Inflammatory macrophage treated with lipopolysaccharide for 4 hours (primary cell): ENCODE measurements at regions not wholly inside any gene's neighbourhood (a gene's known extent, or its start where the extent isn't known, plus 50 kb on each side); places are given as distances from the start of the nearest gene placed in this dataset.
"Not testable (repeated sequence)": the region's sequence is repeated elsewhere in the genome, so short reads cannot be mapped to it uniquely, and the experiment has no call there.

Source experiments
- DNase-seq: peaks from one replicate; pipeline ENCODE4 v3.0.0-alpha.2; 2020

DNA sequence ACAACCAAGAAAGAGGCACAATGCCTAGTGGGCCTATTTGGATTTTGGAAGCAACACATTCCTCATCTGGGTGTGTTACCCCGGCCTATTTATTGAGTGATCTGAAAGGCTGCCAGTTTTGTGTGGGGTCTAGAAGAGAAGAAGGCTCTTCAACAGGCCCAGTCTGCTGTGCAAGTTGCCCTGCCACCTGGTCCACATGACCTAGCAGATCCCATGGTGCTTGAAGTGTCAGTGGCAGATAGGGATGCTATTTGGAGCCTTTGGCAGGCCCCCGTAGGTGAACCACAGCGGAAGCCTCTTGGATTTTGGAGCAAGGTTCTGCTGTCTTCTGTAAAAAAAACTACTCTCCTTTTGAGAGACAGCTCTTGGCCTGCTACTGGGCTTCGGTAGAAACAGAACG is 820.1 kb downstream of the TMTC2 start:
- no peak for DNase-seq

DNA sequence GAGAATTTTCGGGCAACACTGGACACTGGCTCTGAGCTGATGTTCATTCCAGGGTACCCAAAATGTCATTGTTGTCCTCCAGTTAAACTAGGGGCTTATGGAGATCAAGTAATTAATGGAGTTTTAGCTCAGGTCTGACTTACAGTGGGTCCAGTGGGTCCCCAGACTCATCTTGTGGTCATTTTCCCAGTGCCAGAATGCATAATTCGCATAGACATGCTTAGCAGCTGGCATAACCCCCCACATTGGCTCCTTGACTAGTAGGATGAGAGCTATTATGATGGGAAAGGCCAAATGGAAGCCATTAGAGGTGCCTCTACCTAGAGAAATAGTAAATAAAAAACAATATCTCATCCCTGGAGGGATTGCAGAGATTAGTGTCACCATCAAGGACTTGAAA is 818.9 kb downstream of the TMTC2 start:
- DNase-seq: no peak

DNA sequence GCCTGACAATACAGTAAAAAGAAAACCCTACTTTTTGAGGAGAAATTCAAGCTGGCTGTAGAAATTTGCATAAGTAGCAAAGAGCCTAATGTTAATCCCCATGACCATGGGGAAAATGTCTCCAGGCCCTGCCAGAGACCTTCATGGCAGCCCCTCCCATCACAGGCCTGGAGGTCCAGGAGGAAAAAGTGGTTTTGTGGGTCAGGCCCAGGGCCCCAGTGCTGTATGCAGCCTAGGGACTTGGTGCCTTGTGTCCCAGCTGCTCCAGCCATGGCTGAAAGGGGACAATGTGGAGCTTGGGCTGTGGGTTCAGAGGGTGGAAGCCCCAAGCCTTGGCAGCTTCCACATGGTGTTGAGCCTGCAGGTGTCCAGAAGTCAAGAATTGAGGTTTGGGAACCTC is 813.2 kb downstream of the TMTC2 start:
- DNase-seq: not testable (repeated sequence)

DNA sequence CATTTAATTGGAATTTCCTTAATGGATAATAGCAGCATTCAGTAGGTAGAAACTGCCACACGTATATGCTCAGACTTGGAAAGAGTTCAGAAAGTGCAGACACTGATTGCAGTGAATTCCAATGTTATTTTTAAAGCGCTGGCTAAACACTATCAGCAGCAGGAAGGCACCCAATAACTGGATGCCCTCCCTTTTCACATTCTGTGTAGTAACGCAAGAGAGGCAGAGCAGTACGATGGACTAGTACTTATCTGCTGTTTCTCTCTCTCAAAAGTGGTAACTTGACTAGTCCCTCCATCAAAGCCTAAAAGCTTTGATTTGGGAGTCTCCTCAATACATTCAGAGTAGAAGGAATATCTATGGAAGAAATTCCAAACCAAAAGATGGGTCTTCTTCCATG is 791.0 kb downstream of the TMTC2 start:
- DNase-seq: no peak

DNA sequence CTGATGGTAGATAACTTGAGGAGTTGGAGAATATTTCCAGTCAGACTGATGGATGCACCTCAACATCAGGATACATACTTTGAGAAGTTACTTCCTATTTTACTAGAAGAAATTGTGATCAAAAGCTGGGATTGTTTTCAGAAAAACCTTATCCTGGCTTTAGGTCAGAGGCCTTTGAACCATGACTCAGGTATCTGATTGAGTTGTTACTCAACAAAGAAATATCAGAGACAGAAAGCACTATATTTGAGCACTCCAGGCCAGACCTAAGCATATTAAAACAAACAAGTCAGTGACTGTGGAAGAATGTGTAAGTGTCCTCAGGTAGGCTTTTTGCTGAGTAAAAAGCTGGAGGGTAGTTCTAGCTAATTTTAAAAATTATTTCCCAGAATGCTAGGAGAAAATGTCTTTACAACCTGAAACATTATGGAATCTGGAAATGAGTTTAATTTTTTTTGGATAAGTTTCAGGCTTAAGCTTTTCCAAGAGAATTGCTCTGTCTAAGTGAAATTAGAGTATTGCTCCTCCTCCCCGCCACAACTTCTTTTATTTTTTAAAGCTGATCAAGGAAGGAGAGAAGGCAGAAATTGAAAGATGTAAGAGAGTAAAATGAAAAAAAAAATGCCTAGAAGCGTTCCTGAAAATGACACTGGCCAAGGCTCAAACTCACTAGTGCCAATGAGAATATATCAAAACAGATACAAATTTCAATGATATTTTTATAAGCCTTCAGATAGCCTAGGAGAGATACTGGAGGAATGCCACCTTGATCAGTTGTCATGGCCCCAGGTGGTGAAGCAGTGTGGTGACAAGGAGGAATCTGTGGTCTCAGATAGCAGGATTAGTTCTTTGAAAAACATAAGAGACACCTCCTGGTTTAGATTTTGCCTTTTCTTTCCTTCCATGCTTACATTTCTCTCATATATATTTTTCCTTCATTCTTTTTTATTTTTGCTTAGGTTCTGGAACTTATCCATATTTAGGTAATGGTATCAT is 790.3 kb downstream of the TMTC2 start:
- no peak for DNase-seq

DNA sequence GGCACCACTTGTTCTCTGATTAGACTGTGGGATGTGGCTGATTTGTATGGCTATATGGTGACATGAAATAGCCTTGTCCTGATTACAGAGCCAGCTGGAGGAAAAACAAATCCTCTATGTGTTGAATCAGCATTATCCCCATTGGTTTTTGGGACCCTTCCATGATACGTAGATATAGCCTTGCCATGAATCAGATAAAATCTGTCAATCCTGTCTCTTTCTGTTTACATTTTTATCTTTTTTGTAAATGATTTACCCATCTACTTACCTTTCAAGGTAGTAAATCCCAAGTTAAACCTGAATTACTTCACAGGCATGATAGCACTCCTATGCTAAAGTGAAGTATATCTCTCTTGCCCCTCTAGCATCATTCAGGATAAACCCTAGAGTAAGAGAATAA is 789.3 kb downstream of the TMTC2 start:
- no peak for DNase-seq

DNA sequence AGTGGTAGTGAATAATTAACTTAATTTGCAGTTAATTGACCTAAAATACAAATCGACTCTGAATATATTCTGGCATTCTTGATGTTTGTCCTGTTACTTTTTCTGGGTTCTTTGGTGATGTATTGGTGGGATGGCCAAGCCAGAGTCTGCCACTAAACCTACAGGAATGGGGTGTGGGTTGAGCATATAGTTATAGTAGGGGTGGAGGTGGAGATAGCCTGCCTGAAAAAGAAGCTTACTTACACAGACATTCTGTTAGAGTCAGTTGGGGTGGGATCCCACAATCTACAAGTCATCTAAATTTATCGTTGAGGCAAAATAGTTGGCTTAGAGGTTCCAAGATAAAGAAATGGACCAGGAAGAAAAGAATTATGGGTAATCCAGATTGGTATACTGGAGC is 787.7 kb downstream of the TMTC2 start:
- no peak for DNase-seq

DNA sequence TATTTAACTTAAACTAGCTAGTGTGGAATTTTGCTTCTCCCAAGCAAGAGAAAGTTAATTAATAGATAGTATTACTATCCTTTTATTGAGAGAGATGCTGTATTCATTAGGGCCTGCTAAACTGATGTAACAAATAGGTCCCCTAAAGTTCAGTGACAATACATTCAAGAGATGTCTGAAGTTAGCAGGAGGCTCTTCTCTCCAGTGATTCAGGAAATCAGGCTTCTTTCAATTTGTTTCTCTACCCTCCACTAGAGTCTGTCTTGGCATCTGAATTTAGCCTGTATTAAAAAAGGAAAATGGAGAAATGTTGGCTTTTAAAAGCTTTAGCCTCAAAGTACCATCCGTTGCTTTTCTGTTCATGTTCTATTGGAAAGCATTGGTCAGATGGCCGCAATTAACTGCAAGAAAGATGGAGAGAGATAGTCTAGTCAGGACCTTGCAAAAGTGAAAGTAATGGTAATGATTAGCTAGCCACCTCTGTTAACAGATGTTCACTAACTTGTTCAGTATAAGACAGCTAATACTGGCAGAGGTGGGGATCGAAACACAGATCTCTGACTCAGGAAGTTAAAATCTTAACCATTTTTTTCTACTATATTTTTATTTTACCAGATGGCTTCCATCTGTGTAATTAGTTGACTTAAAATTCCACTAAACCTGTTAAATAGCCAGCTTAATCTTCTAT is 786.8 kb downstream of the TMTC2 start:
- DNase-seq: no peak

DNA sequence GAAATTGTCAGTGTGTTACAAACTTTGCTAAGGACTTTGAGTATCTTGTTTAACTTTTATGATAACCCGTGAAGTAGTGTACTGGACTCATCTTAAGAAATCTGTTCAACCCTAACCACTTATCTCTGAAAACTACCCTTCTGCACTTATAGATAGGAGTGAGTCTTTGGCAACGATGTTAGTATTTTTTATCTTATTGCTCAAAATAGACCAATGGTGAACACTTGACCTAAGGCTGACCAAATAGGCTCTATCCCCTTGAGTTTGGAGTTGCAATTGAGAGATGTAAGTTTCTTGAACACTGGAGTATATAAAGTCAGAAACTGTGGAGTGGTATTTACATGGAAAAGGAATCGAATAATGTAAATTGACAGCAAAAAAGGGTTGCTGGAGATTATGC is 786.1 kb downstream of the TMTC2 start:
- no peak for DNase-seq

DNA sequence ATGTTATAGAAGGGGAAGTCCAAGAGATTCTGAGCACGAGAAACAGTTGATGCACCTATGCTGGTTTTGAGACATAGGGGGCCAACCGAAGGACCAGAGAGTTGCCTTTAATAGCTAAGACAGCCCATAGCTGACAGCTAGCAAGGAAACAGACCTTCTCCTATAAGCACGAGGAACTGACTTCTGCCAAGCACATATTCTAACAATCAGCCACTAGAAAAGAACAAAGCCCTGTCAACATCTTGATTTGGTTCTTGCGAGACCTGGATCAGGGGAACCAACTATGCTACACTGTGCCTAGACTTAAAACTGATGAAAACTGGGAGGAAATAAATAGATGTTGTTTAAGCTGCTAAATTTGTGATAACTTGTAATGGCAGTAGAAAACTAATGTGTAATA is 785.6 kb downstream of the TMTC2 start:
- no peak for DNase-seq

DNA sequence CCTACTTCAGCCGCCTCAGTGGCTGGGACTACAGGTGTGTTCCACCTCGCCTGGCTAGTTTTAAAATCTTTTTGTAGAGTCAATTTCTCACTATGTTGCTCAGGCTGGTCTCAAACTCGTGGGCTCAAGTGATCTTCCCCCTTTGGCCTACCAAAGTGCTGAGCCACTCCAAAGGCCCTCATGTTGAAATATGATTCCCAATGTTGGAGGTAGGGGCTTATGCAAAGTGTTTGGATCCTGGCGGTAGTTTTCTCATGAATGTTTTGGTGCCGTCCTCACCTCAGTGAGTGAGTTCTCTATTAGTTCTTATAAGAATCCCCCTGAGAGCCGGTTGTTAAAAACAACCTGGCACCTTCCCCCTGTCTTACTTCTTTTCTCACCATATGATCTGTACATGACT is 784.6 kb downstream of the TMTC2 start:
- no peak for DNase-seq

DNA sequence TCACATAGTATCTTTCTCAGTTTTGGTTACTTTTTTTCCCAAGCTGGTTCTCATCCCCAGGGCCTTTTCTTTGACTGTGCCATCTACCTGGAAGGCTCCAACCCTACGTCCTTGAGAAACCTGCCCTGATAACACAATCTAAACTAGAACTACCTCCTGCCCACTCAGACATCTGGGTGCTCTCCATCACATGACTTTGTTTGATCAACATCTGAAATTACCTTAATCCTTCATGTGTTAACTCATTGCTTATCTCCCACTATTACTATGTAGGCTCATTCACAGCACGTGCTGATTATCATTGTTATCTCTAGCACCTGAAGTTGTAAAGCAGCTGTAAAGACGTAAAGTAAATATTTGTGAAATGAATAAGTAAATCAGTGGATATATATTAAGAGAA is 784.0 kb downstream of the TMTC2 start:
- DNase-seq: no peak

DNA sequence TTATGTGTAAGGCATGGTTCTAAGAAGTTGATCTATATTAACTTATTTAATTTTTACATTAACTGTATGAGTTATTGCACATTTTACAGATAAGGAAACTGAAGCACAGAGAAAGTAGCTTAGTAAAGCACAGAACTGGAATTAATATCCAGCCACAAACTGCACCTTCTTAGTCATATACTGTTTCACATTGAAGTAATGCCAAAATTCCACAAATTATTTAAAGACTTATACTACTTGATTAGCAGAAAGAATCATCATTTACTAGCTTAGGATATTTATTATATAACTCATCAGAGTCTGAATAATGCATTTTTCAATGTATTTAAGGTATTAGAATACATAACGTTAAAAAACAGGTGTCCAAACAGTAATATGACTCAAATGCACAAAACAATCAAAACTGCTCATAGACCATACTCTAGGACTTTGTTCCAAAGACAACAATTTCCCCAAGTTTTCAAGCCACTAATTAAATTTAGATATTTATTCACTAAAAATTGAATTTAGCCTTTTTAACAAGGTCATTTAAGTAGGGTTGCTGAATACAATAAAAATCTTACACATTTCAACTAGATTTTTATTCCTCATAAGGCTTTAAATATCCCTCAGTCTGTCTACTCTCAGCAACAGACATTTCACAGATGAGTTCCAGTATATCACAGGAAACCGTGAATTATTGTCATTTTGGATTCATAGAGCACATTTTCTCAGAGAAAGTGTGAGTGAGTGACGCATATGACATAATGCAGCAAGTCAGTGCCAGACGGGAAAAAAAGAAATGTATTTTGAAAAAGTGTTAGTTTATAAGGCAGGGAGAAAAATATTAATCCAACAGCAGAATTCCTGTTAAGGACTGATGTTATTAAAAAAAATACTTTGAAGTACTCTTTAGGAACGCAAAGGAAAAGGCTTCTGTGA is 782.5 kb downstream of the TMTC2 start:
- DNase-seq: no peak

DNA sequence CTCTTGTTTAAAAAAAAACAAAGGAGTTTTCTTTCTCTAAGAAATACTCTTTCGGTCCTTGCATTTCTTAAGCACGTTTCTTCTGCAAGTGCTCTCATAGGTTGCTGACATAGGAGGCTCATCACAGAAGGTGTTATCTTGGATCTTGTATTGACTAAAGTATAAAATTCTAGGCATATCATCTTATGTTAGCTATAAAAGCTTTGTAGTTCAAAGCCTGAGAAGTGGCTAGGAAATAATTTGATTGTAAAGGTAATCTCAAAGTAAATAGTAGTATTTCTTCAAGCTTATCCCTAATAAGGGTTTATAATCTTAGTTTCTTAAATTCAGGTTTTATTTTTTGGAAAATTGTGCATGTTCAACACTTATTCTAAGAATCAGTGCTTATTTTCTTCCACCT is 778.9 kb downstream of the TMTC2 start:
- DNase-seq: no peak

DNA sequence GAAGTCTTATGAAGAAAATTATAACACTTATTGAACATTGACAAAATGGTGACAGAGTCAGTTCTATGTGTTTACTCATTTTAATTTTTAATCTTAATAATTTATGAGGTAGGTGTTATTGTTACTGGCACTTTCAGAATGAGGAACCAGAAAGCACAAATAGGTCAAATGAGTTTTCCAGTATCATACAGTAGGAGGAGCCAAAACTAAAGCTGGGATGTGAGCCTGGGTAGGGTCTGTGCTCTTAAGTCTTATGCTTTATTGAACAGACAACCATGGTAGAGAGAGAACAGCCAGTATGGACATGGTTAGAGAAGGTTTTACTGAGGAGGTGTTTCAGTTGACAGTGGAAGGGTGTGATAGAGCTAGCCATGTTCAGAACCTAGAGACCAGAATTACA is 775.7 kb downstream of the TMTC2 start:
- no peak for DNase-seq

DNA sequence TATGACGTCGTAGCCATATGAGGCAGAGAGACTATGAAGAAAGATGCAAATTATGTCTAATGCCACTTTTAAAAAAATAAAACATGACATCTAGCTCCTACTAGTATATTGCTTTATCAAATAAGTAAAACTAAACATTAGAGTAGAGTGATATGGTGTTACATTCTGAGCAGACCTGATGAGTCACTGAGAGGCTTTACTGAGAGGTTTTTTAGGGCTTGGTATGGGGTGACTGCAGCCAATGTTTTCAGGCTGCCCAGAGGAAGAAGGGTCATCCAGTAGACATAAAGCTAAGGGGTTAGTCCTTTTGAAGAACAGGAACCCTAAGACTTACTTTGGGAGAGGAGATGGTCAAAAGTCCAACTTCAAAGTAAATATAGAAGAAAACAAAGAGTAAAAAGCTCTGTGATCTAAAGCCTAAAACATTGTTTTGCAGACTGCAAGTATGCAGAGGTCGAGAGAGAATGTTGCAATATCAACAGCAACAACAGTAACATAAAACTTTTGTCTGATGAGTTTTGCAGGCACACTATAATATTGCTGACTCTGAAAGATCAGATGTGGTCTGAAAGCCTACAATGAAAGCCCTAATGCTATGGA is 774.7 kb downstream of the TMTC2 start:
- DNase-seq: no peak

DNA sequence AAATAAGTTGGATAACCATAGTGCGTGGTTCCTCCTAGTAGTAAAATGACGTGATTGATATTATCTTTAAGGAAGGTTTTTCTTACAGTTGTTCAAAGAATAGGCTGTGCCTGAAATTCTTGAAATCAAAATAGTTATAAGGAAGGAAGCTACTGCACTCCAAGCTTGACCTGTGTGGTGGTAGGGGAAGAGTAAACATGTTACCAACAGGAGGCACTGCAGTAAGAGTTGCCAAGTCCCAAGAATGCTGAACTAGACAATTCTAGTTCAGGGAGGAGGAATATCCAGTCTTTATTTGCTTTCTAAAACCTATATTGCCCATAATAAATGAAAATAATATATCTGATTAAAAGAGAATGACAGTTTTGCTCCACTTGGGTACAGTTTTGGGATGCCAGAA is 764.5 kb downstream of the TMTC2 start:
- no peak for DNase-seq

DNA sequence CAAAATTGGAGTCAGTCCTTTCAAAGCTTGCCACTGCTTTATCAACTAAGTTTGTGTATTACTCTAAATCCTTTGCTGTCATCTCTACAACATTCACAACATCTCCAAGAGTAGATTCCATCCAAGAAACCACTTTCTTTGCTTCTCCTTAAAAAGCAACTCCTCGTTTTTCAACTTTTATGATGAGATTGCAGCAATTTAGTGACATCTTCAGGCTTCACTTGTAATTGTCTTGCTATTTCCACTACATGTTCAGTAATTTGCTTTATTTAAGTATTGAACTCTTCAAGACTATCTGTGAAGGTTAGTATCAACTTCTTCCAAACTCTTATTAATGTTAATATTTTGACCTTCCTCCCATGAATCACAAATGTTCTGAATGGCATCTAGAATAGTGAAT is 747.9 kb downstream of the TMTC2 start:
- no peak for DNase-seq

DNA sequence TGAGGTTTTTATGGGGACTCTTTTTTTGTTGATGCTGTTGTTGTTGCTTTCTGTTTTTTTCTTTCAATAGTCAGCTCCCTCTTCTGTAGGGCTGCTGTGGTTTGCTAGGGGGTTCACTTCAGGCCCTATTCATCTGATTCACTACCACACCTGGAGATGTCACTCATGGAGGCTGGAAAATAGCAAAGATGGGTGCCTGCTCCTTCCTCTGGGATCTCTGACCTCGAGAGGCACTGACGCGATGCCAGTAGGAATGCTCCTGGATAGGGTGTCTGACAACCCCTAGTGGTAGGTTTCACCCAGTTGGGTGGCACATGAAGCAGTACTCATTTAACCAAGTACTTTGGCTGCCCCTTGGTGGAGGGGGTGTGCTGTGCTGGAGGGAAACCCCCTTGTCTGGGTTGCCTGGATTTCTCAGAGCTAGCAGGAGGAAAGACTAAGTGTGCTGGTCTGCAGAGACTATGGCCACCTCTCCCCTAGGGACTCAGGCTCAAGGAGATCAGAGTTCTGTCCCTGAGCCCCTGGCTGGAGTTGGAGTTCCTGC is 745.5 kb downstream of the TMTC2 start:
- DNase-seq: no peak

DNA sequence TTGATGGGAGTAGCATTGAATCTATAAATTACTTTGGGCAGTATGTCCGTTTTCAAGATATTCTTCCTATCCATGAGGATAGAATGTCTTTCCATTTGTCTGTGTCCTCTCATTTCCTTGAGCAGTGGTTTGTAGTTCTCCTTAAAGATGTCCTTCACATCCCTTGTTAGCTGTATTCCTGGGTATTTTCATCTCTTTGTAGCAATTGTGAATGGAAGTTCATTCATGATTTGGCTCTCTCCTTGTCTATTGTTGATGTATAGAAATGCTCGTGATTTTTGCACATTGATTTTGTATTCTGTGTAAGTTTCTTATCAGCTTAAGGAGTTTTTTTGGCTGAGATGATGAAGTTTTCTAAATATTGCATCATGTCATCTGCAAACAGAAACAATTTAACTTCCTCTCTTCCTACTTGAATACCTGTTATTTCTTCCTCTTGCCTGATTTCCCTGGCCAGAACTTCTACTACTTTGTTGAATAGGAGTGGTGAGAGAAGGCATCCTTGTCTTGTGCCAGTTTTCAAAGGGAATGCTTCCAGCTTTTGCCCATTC is 741.0 kb downstream of the TMTC2 start:
- DNase-seq: not testable (repeated sequence)

DNA sequence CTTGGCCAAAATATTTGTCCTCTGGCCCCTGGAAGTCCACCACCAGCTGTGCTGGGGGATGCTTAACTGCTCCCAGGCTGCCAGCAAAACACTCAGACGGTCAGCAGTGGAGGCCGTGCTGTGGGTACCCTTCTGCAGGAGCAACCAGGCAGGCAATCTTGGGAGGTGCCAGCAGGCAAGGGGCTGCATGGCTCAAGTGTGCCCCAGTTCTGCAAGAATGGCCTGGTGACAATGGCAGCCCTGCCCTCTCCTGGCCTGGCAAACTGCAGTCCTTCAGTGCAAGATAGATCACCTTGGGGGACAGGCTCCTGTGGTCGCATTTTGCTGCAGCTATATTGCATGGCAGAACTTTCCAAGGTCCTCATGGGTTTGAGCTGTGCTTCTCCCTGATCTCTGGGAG is 728.3 kb downstream of the TMTC2 start:
- DNase-seq: no peak

DNA sequence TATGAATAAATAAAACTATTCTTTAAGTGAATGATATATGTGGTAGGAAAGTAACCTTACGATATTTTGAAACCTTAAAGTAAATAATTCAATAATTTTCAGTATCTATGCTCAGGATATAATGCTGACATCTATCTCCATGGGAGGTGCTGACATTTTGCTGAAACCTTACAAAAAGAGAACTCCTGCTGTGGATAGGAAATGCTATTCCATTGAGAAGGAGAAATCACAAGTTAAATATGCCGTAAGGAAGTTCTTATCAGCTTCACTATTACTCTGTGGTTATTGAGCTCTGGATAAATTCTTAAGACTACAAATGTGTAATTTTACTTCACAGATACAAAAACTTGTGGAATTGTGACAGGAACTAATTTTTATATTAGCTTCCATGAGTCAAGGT is 722.1 kb downstream of the TMTC2 start:
- DNase-seq: no peak
